ENCODE measurements at regions not wholly inside any gene's neighbourhood (a gene's known extent, or its start where the extent isn't known, plus 50 kb on each side); places are given as distances from the start of the nearest gene placed in this dataset.

GRCh38 chr2:64718250-64718885 lies 64.7 kb upstream of the SERTAD2 start:
- no peak for TF ChIP-seq CTCF (IDR thresholded peaks at IDR 0.05)
- TF ChIP-seq POLR2A (IDR thresholded peaks at IDR 0.05), result no peak
- no peak for TF ChIP-seq POLR2AphosphoS5 (IDR thresholded peaks at IDR 0.05)

All from sigmoid colon (tissue), 4 donors.